ENCODE measurements at regions not wholly inside any gene's neighbourhood (a gene's known extent, or its start where the extent isn't known, plus 50 kb on each side); places are given as distances from the start of the nearest gene placed in this dataset.

DNA sequence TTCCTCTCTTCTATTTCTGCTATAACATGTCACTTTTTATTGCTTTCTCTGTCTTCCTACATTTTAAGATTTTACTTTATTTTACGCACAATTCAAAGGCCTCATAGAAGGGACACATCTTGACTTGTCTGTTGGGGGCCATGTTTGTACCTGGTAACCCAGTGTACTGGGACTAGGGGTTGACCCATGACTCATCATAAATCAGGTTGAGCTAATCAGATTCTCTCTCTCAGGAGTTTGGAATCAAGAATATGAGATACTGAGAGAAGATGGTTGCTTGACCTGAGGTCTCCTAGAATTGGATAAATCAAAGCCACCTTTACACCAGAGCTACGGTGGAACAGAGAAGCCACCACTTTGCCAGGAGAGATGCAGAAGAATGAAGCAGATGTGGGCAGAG, 153.0 kb downstream of the UXS1 start:
- TF ChIP-seq POLR2AphosphoS5 (IDR thresholded peaks at IDR 0.05; ENCODE audit: low read depth, low read length), result no peak
- no peak for TF ChIP-seq POLR2A (IDR thresholded peaks at IDR 0.05; ENCODE audit: low read depth, low read length)
- TF ChIP-seq TAF1 (IDR thresholded peaks at IDR 0.05; ENCODE audit: low read depth, low read length), result no peak
- TF ChIP-seq POU2F2 (IDR thresholded peaks at IDR 0.05; ENCODE audit: low read depth, low read length), result no peak
- no peak for TF ChIP-seq PAX5 (IDR thresholded peaks at IDR 0.05; ENCODE audit: insufficient read depth, low read length, severe bottlenecking)
- no peak for TF ChIP-seq SPI1 (IDR thresholded peaks at IDR 0.05; ENCODE audit: low read depth, low read length)
- no peak for DNase-seq (ENCODE audit: insufficient read length, low spot score)
- FAIRE-seq, result no peak

DNA sequence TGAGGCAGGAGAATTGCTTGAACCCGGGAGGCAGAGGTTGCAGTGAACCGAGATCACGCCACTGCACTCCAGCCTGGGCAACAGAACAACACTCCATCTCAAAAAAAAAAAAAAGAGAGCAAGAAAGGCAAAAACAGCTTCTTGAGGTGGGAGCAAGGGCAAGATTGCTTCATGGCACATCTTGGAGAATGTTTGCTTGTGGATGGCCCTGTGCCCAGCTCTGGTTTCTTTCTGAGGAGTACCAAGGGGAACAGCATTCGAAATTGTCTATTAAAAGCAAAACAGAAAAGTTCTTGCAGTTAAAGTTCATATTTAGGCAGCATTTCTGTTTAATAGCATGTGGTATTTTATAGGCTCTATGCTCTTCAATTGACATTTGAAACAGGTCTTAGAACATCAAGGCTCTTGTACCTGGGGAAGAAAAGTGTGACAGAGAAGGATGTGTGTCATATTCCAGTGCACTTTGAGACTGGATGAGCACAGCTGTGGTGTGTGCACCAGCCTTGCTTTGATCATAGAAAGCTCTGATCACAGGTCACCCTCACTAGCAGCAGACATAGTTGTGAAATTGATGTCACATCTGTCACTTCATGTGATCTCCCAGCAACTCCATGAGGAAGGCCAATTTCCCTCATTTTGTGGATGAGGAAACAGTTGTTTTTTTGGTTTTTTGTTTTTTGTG, 154.3 kb downstream of the UXS1 start:
- TF ChIP-seq POLR2A (IDR thresholded peaks at IDR 0.05; ENCODE audit: low read depth, low read length) (no peak), POU2F2 (IDR thresholded peaks at IDR 0.05; ENCODE audit: low read depth, low read length) (no peak), PAX5 (IDR thresholded peaks at IDR 0.05; ENCODE audit: insufficient read depth, low read length, severe bottlenecking) (no peak), SPI1 (IDR thresholded peaks at IDR 0.05; ENCODE audit: low read depth, low read length) (no peak), POLR2AphosphoS5 (IDR thresholded peaks at IDR 0.05; ENCODE audit: low read depth, low read length) (no peak), TAF1 (IDR thresholded peaks at IDR 0.05; ENCODE audit: low read depth, low read length) (no peak)
- FAIRE-seq (no peak), DNase-seq (ENCODE audit: insufficient read length, low spot score) (no peak)

DNA sequence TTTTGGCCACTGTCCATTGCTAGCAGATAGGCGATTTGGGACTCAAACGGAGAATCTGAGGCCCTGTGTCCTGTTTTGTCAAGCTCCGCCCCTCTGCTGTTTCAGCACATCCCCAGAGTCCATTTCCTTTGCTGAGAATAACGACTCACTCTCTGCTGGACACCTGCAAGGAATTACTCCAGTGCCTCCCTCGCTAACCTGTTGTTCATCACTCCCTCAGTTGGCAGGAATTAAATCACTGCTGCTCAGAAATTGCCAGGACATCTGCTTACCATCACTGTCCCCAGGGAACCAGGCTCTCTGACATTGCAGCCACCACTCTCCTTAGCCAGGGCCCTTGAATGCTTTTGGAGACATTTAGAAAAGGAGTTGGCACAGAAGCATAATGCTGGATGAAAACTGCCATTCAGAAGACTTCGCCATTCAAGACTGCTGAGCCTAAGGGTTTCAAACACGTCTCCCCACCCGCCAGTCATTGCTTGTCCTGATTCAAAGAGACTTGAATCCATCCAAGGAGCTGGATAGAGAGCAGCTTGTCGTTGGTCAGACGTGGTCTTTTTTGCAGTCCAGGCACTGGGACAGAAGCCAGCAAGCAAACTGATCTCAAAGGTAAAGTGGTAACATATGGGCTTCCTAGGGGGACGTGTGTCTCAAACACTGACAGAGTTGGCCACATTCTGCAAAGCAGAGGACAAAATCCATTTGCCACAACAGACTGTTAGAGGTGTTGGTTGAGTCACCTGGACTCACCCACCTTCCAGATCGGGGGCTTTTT, 155.3 kb downstream of the UXS1 start:
- TF ChIP-seq POLR2AphosphoS5 (IDR thresholded peaks at IDR 0.05; ENCODE audit: low read depth, low read length) (no peak), SPI1 (IDR thresholded peaks at IDR 0.05; ENCODE audit: low read depth, low read length) (no peak), POLR2A (IDR thresholded peaks at IDR 0.05; ENCODE audit: low read depth, low read length) (no peak), POU2F2 (IDR thresholded peaks at IDR 0.05; ENCODE audit: low read depth, low read length) (no peak), PAX5 (IDR thresholded peaks at IDR 0.05; ENCODE audit: insufficient read depth, low read length, severe bottlenecking) (no peak), TAF1 (IDR thresholded peaks at IDR 0.05; ENCODE audit: low read depth, low read length) (no peak)
- FAIRE-seq, result no peak
- no peak for DNase-seq (ENCODE audit: insufficient read length, low spot score)

DNA sequence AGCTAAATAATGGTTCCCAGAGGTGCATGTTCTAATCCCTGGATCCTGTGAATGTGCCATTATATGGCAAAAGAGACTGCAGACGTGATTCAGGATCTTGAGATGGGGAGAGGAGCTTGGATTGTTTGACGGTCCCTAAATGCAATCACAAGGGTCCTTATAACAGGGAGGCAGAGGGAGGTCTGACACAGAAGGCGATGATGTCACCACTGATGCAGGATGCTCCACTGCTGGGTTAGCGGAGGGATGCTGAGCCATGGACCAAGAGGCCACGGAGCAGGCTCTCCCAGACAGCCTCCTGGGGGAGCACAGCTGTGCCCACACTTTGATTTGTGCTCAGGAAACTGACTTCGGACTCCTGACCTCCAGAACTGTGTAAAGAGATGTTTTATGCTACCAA, 156.2 kb downstream of the UXS1 start:
- FAIRE-seq (no peak), DNase-seq (ENCODE audit: insufficient read length, low spot score) (no peak)
- TF ChIP-seq TAF1 (IDR thresholded peaks at IDR 0.05; ENCODE audit: low read depth, low read length), result no peak
- TF ChIP-seq POLR2A (IDR thresholded peaks at IDR 0.05; ENCODE audit: low read depth, low read length), result no peak
- TF ChIP-seq SPI1 (IDR thresholded peaks at IDR 0.05; ENCODE audit: low read depth, low read length), result no peak
- no peak for TF ChIP-seq POU2F2 (IDR thresholded peaks at IDR 0.05; ENCODE audit: low read depth, low read length)
- TF ChIP-seq PAX5 (IDR thresholded peaks at IDR 0.05; ENCODE audit: insufficient read depth, low read length, severe bottlenecking), result no peak
- TF ChIP-seq POLR2AphosphoS5 (IDR thresholded peaks at IDR 0.05; ENCODE audit: low read depth, low read length), result no peak

DNA sequence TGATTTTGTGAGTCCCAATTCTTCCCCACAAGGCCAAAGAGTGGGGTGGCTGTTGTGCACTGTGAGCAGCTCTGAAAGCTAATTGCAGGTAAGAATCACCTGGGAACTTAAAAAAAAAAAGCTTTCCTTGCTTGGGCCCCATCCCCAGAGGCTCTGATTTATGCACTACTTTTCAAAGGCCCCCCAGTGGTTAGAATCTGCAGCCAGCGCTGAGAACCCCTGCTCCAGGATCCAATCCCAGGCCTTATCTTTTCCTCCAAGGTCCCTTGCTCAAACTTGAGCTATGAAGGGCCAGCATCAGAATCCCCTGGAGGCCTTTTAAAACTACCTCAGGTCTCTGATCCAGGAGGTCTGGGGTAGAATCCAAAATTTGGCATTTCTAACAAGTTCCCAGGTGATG, 156.8 kb downstream of the UXS1 start:
- TF ChIP-seq POLR2AphosphoS5 (IDR thresholded peaks at IDR 0.05; ENCODE audit: low read depth, low read length) (no peak), PAX5 (IDR thresholded peaks at IDR 0.05; ENCODE audit: insufficient read depth, low read length, severe bottlenecking) (no peak), POLR2A (IDR thresholded peaks at IDR 0.05; ENCODE audit: low read depth, low read length) (no peak), POU2F2 (IDR thresholded peaks at IDR 0.05; ENCODE audit: low read depth, low read length) (no peak), SPI1 (IDR thresholded peaks at IDR 0.05; ENCODE audit: low read depth, low read length) (no peak), TAF1 (IDR thresholded peaks at IDR 0.05; ENCODE audit: low read depth, low read length) (no peak)
- no peak for DNase-seq (ENCODE audit: insufficient read length, low spot score)

DNA sequence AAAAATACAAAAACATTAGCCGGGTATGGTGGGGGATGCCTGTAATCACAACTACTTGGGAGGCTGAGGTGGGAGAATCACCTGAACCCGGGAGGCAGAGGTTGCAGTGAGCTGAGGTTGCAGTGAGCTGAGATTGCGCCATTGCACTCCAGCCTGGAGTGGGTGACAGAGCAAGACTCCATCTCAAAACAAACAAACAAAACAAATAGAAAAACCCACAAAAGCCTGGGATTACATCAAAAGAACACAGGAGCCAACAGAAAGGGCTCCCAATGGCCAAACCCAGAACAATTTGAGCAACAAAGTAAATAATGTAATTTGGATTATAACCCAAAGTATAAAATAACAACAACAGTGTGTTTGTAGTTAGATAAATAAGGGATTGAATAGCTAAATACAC, 159.8 kb downstream of the UXS1 start:
- DNase-seq (ENCODE audit: insufficient read length, low spot score) (no peak), FAIRE-seq (no peak)
- TF ChIP-seq SPI1 (IDR thresholded peaks at IDR 0.05; ENCODE audit: low read depth, low read length) (no peak), PAX5 (IDR thresholded peaks at IDR 0.05; ENCODE audit: insufficient read depth, low read length, severe bottlenecking) (no peak), TAF1 (IDR thresholded peaks at IDR 0.05; ENCODE audit: low read depth, low read length) (no peak), POLR2A (IDR thresholded peaks at IDR 0.05; ENCODE audit: low read depth, low read length) (no peak), POU2F2 (IDR thresholded peaks at IDR 0.05; ENCODE audit: low read depth, low read length) (no peak), POLR2AphosphoS5 (IDR thresholded peaks at IDR 0.05; ENCODE audit: low read depth, low read length) (no peak)

More for the DNA sequence above, 156.8 kb downstream of the UXS1 start:
- FAIRE-seq, result no peak

DNA sequence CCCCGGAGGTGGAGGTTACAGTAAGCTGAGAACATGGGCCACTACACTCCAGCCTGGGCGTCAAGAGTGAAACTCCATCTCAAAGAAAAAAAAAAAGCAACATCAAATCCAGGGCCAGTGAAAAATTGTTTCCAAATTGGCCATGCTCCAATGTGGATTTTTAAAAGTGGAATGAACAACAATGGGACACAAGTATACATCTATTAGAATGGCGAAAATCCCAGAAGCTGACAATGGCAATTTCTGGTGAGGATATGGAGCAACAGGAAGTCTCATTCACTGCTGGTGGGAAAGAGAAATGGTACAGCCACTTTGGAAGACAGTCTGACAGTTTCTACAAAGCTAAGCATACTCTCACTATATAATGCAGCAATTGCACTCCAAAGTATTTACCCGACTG, 161.4 kb downstream of the UXS1 start:
- TF ChIP-seq POLR2AphosphoS5 (IDR thresholded peaks at IDR 0.05; ENCODE audit: low read depth, low read length) (no peak), POU2F2 (IDR thresholded peaks at IDR 0.05; ENCODE audit: low read depth, low read length) (no peak), PAX5 (IDR thresholded peaks at IDR 0.05; ENCODE audit: insufficient read depth, low read length, severe bottlenecking) (no peak), SPI1 (IDR thresholded peaks at IDR 0.05; ENCODE audit: low read depth, low read length) (no peak), POLR2A (IDR thresholded peaks at IDR 0.05; ENCODE audit: low read depth, low read length) (no peak), TAF1 (IDR thresholded peaks at IDR 0.05; ENCODE audit: low read depth, low read length) (no peak)
- FAIRE-seq (no peak), DNase-seq (ENCODE audit: insufficient read length, low spot score) (no peak)

DNA sequence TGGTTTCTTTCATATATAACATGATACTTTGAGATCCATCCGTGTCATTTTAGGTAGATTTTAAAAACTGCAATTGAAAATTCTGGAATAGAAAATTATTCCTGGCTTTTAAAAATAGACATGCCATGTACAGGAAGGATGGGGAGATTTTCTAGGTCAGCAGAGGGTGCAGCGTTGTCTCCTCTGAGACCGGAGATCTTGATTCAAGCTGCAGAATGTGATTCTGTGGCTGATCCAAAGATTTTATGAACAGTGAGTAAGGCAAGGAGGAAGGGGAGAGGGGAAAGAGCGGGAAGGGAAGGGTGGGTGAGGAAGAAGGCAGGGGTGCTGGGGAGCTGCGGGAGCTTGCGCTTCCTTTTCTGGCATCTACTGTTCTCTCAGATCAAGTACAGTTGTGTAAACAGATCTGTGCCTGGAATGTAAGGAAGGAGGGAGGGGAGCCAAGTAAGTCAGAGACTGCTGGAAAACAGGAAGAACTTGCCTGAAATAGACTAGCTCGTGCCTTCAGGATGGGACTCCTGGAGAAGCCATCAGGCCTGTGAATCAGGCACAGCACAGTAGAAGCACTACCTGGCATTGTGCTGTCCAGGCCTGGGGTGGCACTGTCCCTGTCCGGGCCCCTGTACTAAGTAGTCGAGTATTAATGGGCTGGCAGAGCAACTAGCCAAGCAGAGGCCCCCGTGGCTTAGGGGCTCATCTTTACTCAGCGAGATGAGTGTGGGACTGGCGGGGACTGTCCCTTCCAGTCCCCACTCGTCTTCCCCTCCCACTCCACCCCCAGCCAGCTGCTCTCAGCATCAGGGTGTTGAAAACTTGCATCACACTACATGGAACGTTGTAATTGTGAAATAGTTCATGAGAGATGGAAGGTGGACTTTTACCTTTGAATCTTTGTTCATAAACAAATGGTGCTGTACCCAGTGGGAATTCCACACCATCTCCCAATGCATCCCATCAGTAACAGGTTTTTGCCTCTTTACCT, 163.5 kb downstream of the UXS1 start:
- no peak for DNase-seq (ENCODE audit: insufficient read length, low spot score)
- no peak for TF ChIP-seq POLR2A (IDR thresholded peaks at IDR 0.05; ENCODE audit: low read depth, low read length)
- no peak for TF ChIP-seq POU2F2 (IDR thresholded peaks at IDR 0.05; ENCODE audit: low read depth, low read length)
- no peak for FAIRE-seq

DNA sequence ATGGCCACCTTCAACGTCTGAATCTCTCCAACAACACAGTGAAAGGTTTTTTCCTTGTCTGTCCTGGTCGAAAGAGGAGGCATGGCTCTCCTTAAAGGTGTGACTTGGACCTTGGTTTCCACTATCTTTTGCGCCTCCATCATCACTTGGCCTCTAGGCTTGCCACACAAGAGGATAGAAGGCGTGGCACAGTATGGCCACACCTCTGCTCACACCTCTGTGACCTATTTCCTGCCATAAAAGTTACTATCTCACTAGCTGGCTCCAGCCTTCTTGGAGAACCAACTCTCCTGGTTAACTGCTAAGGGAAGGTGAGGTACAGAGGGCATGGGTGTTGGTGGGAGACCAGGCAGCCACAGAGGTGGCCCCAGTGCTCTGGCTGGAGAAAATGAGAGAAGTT, 165.9 kb downstream of the UXS1 start:
- FAIRE-seq (no peak), DNase-seq (ENCODE audit: insufficient read length, low spot score) (no peak)
- TF ChIP-seq TAF1 (IDR thresholded peaks at IDR 0.05; ENCODE audit: low read depth, low read length) (no peak), POU2F2 (IDR thresholded peaks at IDR 0.05; ENCODE audit: low read depth, low read length) (no peak), PAX5 (IDR thresholded peaks at IDR 0.05; ENCODE audit: insufficient read depth, low read length, severe bottlenecking) (no peak), SPI1 (IDR thresholded peaks at IDR 0.05; ENCODE audit: low read depth, low read length) (no peak), POLR2AphosphoS5 (IDR thresholded peaks at IDR 0.05; ENCODE audit: low read depth, low read length) (no peak), POLR2A (IDR thresholded peaks at IDR 0.05; ENCODE audit: low read depth, low read length) (no peak)
